WERI-Rb-1 (cell line): ENCODE measurements at regions not wholly inside any gene's neighbourhood (a gene's known extent, or its start where the extent isn't known, plus 50 kb on each side); places are given as distances from the start of the nearest gene placed in this dataset.
"Not testable (repeated sequence)": the region's sequence is repeated elsewhere in the genome, so short reads cannot be mapped to it uniquely, and the experiment has no call there.

ENCODE experiments used
- DNase-seq: peaks from one replicate; pipeline ENCODE4 v3.0.0-alpha.2; 2020
- H3K27ac ChIP-seq: fragments of 250-450 bp; sonication (Bioruptor Pico); 2 replicates; pipeline ENCODE4 v1.5.1; 2020; ENCODE audit warnings: mild to moderate bottlenecking, moderate library complexity
- H3K27me3 ChIP-seq: fragments of 250-450 bp; sonication (Bioruptor Pico); 2 replicates; pipeline ENCODE4 v1.5.1; 2021; ENCODE audit warnings: mild to moderate bottlenecking, low read depth, moderate library complexity; ENCODE audit not compliant: insufficient read depth, severe bottlenecking
- H3K36me3 ChIP-seq: fragments of 250-450 bp; sonication (Bioruptor Pico); 2 replicates; pipeline ENCODE4 v1.5.1; 2020; ENCODE audit warnings: mild to moderate bottlenecking, moderate library complexity
- H3K4me3 ChIP-seq: 2 replicates; pipeline ENCODE4 v1.5.1; 2011; ENCODE audit warnings: low read depth, mild to moderate bottlenecking, control low read depth, low read length
- H3K9me3 ChIP-seq: fragments of 250-450 bp; sonication (Bioruptor Pico); 2 replicates; pipeline ENCODE4 v1.5.1; 2021; ENCODE audit warnings: mild to moderate bottlenecking, moderate library complexity; ENCODE audit not compliant: severe bottlenecking

- H3K36me3 ChIP-seq, H3K27me3 ChIP-seq: not testable (repeated sequence)
Measured at GRCh38 chr9:61817127-61817705, 627.4 kb downstream of the SPATA31A7 start.

GRCh38 chr9:61853624-61854259 is 663.9 kb downstream of the SPATA31A7 start:
- not testable (repeated sequence) for H3K4me3 ChIP-seq, H3K27me3 ChIP-seq, H3K36me3 ChIP-seq, H3K27ac ChIP-seq, H3K9me3 ChIP-seq
- DNase-seq, result peak; percentile 93

More at GRCh38 chr9:61817127-61817705, 627.4 kb downstream of the SPATA31A7 start:
- H3K4me3 ChIP-seq, DNase-seq, H3K27ac ChIP-seq, H3K9me3 ChIP-seq: not testable (repeated sequence)

- H3K9me3 ChIP-seq, H3K27ac ChIP-seq, H3K36me3 ChIP-seq, H3K4me3 ChIP-seq, H3K27me3 ChIP-seq: not testable (repeated sequence)
- DNase-seq, result peak; percentile 4
Measured at GRCh38 chr9:61854260-61854640, 664.4 kb downstream of the SPATA31A7 start.

GRCh38 chr9:61856283-61856682 is 666.4 kb downstream of the SPATA31A7 start:
- not testable (repeated sequence) for H3K9me3 ChIP-seq, H3K27me3 ChIP-seq, DNase-seq, H3K4me3 ChIP-seq, H3K36me3 ChIP-seq, H3K27ac ChIP-seq

- not testable (repeated sequence) for H3K9me3 ChIP-seq, H3K36me3 ChIP-seq, H3K4me3 ChIP-seq, H3K27ac ChIP-seq, H3K27me3 ChIP-seq
- peak; percentile 4 for DNase-seq
Measured at GRCh38 chr9:61856858-61857453, 667.1 kb downstream of the SPATA31A7 start.

- H3K4me3 ChIP-seq, H3K27ac ChIP-seq, H3K9me3 ChIP-seq, DNase-seq, H3K36me3 ChIP-seq, H3K27me3 ChIP-seq: not testable (repeated sequence)
Measured at GRCh38 chr9:61857709-61858351, 668.0 kb downstream of the SPATA31A7 start.

GRCh38 chr9:61862431-61862971 is 672.7 kb downstream of the SPATA31A7 start:
- not testable (repeated sequence) for H3K9me3 ChIP-seq, H3K4me3 ChIP-seq, H3K27ac ChIP-seq, H3K36me3 ChIP-seq, H3K27me3 ChIP-seq, DNase-seq

- H3K36me3 ChIP-seq, H3K4me3 ChIP-seq, DNase-seq, H3K9me3 ChIP-seq, H3K27me3 ChIP-seq, H3K27ac ChIP-seq: not testable (repeated sequence)
Measured at GRCh38 chr9:61864463-61864862, 674.6 kb downstream of the SPATA31A7 start.

- H3K36me3 ChIP-seq, H3K4me3 ChIP-seq, H3K9me3 ChIP-seq, DNase-seq, H3K27ac ChIP-seq, H3K27me3 ChIP-seq: not testable (repeated sequence)
Measured at GRCh38 chr9:61868965-61869364, 679.1 kb downstream of the SPATA31A7 start.

- H3K9me3 ChIP-seq, DNase-seq, H3K27ac ChIP-seq, H3K4me3 ChIP-seq, H3K27me3 ChIP-seq, H3K36me3 ChIP-seq: not testable (repeated sequence)
Measured at GRCh38 chr9:61872329-61872728, 682.5 kb downstream of the SPATA31A7 start.
